Body of pancreas (tissue), 4 donors: ENCODE measurements at regions not wholly inside any gene's neighbourhood (a gene's known extent, or its start where the extent isn't known, plus 50 kb on each side); places are given as distances from the start of the nearest gene placed in this dataset.

Experiments
- POLR2A ChIP-seq, 3 donors: fragments of 450-650 bp; IDR thresholded peaks; one replicate each; pipeline ENCODE4 v1.6.1; 2016; ENCODE audit warnings: antibody characterized with exemption in 3 of 3, mild to moderate bottlenecking in 2 of 3
- TF ChIP-seq, protein P1 (sequence below), 7 experiments: fragments of 450-650 bp in 4 of 7; fragments of 200-600 bp in 3 of 7; sonication (generic) in 3 of 7; IDR thresholded peaks; one replicate each; pipeline ENCODE4 v1.5.1; 2016 to 2019; ENCODE audit warnings: antibody characterized with exemption in 7 of 7

DNA sequence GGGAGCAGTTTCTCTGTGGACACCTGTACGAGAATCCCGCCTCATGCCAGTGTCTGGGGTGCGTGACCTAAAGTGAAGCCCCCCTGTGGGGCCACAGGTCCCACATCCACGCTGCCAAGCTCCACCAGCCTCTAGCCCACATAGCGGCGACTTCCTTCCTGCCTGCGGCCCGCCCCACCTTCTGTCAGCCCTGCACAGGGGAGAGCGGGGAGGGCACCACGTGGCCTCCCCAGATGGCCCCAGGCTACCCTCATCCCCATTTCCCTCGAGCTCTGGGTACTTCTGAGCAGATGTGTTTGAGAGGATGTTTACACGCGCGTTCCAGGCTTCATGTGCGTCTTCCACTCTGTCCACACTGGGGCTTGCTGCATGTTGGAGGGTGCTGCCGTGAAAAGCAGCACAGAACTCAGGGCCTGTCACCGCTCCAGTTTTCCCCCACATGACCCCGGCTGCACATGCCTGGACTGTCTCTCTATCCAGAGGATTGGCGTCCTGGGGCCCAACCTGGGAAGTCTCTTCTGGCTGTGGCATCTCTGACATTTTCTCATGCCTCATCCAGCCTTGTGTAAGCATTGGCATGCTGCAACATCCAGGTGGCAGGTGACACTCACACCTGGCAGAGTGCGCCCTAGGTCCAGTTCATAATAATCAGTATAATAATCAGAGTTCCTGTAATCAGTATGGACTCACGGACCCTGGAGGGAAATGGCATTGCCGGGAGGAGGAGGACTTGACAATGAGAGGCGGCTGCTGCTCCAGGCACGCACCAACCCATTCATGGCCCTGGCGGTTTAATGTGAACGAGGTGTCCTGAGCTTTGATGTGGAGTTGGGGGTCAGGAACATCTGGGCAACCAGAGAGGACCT is 146.3 kb upstream of the TWIST2 start:
- TF ChIP-seq, protein P1, sequence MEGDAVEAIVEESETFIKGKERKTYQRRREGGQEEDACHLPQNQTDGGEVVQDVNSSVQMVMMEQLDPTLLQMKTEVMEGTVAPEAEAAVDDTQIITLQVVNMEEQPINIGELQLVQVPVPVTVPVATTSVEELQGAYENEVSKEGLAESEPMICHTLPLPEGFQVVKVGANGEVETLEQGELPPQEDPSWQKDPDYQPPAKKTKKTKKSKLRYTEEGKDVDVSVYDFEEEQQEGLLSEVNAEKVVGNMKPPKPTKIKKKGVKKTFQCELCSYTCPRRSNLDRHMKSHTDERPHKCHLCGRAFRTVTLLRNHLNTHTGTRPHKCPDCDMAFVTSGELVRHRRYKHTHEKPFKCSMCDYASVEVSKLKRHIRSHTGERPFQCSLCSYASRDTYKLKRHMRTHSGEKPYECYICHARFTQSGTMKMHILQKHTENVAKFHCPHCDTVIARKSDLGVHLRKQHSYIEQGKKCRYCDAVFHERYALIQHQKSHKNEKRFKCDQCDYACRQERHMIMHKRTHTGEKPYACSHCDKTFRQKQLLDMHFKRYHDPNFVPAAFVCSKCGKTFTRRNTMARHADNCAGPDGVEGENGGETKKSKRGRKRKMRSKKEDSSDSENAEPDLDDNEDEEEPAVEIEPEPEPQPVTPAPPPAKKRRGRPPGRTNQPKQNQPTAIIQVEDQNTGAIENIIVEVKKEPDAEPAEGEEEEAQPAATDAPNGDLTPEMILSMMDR (IDR thresholded peaks at IDR 0.05): no peak
- no peak for TF ChIP-seq POLR2A (IDR thresholded peaks at IDR 0.05)
